NCI-H2029 treated with DMSO at 0.1 percent for 48 hours (cell line): ENCODE measurements at regions not wholly inside any gene's neighbourhood (a gene's known extent, or its start where the extent isn't known, plus 50 kb on each side); places are given as distances from the start of the nearest gene placed in this dataset.

ENCODE experiments used
- DNase-seq: peaks from one replicate; lab custom pipeline; 2025; lab: John Stamatoyannopoulos, UW

DNA sequence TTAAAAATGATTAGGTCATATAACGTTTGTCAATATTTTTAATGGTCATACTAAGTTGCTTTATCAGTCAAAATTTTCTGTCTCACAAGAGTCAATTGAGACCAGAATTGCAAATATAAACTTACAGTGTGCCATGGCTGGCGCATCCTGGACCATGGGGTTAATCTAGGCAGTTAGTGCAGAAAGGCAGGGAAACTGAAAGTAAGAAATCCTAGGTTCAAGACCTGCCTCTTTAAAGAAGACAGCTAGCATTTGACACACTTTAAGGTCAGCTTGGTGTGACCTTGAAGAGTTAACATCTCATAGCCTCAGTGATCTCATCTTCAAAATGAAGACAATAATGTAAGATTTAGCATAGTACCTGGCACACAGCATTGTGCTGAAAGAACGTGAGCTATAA, 210.0 kb upstream of the DAB1 start:
- DNase-seq, result no peak

DNA sequence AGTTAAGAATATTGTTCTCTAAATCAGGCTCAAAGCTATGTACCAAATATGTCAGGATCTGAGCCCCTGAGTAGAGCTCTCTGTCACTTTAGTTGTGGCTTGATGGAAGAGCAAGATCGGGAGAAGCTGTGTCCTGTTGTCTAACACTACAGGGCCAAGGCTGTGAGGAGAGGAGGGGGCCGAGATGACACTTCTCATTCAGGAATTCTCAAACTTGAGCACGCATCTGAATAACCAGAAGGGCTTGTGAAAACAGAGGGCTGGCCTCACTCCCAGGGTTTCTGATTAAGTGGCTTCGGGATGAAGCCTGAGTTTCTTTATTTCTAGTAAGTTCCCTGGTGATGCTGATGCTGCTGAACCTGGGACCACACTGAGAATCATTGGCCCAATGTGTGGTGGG, 209.2 kb upstream of the DAB1 start:
- no peak for DNase-seq

DNA sequence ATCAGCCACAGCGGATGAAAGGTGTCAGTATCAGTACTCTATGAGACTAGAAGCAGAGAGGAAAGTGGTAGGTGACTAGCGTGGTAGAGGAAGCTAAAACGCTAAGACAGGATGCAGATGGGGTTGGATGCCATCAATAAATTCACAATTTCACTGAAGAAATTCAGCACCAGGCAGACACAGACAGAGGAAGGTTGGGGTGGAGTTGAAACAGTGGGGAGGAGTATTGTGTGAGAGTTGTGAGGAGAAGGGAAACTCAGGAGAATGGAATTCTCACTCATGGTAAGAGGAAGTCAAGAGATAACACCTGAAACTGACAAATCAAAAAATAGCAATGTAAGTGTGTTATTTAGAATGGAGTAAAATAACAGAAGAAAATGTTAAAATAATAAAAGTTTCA, 208.5 kb upstream of the DAB1 start:
- DNase-seq, result no peak

DNA sequence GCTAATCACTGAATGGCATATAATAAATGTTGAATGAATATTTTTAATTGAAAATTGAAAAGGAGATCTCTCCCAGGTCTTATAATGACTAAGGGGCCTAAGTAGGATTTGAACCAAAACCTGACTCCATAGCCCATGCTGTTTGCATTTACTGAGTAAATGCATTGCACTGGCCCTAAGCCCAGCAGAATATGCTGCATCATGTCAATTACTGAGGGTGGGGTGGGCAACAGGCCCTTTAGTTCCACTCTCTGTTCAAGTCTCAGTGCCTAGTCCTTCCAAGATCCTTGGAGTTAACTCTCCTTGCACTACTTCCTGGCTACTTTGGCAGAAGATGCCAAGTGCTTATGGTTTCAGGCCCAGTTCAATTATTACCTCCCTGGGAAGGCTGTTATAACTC, 203.8 kb upstream of the DAB1 start:
- DNase-seq, result no peak

DNA sequence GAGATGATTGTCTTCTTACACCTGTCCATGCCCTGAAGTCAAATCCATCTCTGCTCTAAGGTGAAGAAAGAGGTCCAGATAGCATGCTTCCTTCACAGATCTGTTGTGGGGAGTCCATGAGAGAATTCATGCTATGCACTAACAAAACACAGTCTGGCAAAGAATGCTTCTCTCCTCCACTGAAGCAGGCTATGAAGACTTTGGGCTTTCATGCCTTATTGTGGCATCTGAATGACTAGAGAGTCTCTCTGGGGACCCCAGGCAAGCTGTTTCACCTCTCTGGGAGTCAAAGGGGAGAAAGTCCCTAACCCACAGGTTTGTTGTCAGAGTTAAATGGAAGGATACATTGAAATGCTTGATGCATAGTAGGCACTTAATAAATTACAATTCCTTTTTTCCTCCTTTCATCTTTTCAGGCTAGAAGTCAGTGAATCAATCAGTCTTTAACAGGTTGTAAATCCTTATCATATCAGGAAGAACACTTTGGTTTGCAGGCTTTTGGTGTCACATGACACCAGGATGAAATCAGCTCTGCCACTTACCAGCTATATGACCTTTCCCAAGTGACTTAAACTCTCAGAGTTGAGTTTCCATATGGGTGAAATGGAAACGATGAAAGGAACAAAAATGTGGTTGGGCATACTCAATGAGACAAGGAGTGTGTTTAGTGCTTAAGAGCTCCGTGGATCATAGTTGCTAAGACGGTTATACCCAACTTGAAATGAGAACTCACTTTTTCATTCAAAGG, 200.1 kb upstream of the DAB1 start:
- no peak for DNase-seq

DNA sequence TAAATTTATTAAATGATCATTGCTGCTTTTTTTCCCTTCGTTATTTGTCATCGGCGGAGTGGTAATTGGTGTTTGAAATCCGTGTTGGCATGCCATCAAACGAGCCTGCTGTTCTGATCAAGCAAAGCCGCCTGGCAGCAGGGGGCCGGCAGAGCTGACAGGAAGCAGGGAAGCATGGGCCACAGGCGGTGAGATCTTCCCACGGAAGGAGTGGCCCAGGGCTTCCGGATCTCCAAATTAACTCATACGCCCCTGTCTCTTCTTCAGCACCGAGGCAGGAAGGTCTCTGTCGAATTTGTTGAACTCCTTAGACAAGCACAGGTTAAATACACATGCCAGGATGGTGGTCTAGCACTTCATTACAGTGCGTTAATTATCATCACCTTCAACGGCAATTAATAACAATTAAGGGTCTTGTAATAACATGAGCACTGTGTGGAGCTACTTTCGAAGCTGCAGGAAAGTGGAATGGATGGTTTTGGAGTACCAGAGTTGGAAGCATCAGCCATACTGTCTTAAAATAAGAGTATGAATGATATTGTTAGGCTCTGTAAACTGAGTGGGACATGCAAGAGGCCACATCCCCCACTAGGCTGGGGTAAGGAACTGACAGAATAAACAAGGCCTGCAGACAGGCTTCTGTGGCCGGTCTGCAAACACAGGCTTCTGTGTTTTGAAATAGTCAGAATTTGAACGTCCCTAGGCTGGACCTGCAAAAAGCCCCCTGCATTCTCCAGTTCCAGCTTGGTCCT, 199.4 kb upstream of the DAB1 start:
- no peak for DNase-seq

DNA sequence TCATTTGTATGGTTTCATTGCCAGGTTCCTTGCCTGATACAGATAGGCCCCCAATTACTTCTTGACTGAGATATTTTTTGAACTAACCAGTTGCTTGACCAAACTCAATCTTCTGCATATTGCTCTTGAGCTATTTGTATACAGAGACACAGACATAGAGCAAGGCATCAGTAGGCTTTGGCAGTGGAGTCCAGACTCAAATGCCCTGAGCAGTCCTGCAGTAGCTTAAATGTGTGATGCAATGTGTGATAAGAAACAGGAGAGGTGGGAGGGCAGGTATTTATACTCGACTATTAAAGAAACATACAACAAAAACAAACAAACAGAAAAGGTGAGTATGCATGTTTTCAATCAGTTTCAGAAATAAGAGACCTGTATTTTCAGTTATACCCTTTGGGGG, 197.9 kb upstream of the DAB1 start:
- no peak for DNase-seq

DNA sequence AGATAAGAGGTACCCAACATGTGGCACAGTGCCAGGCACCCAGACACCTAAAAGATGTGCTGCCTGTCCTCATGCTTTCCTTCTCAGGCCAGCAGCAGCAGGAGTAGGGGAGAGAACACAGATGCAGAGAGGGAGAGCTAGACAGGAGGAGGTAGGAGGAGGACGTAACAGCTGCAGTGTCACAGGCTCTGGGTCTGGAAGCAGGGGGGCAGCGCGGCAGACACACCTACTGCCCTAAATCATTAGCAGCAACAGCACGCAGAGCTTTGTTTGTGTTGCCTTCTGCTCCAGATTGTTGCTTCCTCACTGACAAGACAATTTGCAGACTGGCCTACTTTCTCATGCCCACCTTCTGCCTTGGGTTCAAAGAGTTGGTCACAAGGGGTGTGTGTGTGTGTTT, 196.7 kb upstream of the DAB1 start:
- DNase-seq, result no peak

DNA sequence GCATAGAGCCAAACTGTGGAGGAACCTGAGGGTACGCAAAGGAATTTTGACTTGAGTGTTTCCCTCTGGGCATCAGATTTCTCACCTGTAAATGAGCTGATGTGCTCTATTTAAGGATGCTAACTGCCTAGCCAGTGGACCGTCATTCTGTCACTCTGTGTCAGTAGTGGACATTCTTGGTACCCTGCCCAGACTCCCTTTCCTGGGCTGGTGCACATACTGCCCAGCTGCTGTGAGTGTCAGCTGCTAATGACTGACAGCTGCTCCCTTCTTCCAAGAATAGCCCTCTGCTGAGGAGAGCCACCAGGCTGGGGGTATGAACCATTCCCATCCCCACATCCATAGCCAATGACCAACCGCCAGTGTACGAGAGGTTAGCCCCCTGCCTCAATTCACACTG, 193.1 kb upstream of the DAB1 start:
- no peak for DNase-seq

DNA sequence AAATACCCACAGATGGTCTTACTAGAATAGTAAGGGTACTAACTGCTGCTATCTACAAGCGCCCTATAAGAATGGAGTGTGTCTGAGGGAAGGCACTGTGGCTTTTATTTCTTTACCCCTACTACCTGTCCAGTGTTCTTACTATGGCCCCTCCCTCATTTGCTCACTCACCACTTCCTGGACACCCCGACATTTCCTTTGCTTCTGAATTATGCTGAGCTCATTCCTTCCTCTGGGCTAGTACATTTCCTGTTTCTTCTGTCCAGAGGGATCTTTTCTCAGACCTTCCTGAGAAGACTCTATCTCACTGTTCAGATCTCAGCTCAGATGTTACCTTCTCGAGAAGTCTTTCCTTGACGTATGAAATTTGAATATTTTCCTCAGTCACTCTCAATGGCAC, 192.1 kb upstream of the DAB1 start:
- no peak for DNase-seq

DNA sequence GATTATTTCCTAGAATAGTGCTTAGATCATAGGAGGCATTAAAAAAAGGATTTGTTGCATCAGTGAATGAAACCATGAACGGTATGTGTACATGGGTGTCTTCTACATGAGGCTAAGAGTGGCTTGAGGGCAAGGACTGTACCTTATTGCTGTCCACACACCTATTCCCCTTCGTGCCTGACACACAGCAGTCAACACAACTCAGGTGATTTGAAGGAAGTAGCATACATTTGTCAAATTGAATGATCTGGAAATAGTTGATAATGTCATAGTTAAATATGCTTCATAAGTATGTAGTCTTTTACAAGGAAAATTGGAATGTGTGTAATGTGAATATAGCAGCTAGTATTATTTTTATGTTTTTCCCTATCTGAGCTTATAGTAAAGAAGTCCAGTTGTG, 189.0 kb upstream of the DAB1 start:
- DNase-seq, result no peak

DNA sequence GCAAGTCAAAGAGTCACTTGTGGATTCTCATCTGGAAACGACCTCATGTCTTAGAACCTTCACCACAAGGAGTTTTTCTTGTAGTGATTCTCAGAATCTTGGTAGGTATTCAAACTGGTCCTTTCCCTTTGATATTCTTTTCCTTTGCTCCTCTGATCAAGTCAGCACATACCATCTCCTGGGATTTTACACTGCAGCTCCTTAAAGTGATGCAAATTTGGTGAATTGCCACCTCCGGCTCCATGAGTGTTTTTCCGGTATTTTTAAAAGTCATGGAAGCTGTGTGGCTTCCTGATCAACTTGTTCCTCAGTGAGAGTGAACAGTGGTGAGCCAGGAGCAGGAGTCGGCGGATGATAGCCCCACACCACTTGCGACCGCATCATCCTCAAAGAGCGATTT, 182.1 kb upstream of the DAB1 start:
- no peak for DNase-seq

DNA sequence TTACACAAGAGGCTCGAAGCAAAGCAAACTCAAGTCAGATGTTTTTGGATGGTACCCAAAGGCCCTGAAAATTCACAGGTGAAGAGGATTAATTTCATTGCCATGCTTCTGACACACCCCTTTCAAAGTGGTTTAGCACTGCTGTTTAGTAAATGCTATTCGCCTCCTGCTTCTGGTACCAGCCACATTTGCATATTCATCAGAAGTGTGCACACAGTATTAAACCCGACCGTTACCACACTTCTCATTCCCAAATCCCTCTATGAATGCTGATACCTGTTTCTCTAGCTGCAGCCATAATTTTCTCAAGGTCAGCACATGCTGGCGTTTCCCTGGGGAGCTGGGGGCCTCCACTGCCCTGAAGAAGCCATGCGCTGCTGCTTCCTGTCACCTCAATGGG, 179.8 kb upstream of the DAB1 start:
- DNase-seq, result no peak

DNA sequence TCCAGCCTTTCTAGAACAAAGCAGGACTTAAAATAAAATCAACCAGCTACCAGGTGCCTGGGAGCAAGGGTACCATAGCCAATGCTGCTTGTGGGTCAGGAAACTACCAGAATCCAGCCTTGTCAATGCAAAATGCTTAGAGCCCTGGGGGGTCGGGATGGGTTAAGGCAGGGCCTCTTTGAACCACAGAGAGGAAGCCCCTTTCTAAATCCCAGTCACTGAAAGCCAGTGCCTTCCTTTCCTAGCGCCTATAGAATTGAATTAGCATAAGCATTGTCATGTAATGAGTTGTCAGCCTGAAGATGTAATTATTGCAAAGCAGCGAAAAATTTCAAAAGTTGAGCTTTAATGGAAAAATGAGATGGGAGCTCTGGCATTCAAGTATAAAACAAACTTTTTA, 176.6 kb upstream of the DAB1 start:
- DNase-seq, result no peak

DNA sequence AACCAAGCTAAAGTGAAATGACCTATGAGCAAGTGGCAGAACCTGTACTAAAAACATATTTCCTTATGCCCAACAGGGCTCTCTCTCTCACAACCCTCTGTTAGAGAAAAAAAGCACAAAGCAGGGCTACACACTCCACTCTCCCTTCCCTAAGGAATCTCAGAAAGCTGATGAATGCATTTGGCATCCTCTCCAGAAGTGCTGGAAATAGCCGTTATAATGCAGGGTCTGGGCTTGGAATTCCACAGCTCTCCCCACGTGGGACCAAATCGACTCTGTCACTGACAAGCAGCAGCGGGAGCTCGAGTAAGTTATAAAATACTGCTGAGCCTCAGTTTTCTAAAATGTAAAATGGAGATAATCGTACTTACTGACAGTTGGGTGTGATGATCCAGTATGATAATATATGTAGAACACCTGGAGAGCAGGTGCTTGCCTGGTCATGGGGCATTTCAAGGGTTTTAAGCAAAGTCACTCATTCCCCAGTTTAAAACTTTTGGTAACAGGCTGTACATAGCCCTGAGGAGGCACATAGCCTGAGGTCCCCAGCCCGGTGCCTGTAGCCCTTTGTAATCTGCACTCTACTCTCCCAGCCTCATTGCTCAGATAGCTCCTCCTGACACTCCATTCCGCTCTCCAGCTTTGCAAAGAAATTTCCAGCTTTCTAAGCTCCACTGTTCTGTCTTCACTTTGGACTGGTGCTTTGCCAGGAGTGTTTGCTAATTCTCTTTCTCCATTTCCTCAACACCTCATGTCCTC, 175.6 kb upstream of the DAB1 start:
- DNase-seq, result no peak

DNA sequence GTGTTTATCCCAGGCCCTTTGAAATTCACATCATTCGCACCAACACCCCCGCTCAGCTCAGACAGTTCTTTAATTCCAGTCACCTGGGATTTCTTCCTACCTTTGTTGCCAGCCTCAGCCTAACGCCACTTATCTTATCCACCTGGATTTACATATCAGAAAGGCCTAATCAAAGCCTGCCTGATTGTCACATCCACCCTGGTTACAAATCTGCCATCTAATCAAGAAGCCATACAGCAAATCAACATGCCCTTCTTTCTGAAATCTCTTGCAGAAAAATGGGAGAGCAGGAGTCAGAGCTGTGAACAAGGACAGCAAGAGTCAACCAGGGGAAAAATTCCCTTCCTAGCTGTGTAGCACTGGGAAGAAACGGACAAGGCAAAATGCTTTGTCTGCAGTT, 173.2 kb upstream of the DAB1 start:
- no peak for DNase-seq

DNA sequence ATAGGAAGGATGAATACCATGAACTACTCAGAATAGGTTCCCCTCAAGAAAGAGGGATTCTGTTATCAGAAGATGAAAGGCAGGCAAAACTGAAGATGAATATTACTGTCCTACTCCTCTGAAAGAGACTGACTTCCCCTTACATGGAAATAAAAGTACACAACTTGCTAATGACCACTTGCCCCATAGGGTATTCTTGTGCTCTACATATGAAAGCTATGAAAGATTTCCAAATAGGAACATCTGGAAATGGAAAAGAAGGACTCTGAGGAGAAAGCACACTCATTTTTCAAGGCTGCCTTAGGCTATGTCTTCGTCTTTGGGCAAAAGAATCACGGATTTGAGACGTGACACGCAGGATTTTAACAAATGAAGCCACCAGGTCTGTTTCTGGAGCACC, 170.1 kb upstream of the DAB1 start:
- DNase-seq, result no peak

DNA sequence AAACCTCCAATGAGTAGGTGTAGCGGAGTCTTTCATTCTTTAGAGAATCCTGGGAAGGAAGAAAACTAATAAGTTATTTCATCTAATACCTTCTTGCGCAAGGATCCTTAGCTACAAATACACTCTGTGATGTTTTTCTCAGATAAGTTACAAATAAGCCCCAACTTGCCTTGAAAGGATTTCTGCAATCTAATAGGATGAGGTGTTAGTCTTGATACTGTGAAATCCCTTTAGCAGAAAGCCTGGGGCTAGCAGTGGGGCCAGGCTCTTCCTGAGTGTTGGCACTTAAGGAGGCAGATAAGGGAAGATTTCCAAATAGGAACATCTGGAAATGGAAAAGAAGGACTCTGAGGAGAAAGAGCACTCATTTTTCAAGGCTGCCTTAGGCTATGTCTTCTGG, 168.0 kb upstream of the DAB1 start:
- DNase-seq, result no peak

DNA sequence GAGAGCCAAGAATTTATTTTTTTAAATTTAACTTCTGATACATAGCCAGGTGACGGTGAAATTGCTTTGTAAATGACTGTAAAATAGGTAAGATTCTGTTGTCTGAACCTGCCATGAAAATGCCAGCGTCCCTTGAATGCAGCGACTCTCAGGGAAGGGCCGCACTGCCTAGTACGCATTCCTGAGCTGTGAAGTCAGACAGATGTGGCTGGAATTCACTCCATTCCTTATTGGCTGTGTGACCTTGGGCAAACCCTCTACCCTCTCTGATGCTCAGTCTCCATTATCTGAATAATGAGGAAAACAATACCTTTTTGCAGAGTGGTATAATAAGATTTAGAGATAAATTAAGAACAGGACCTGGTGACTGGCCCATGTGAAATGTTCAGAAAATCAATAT, 167.1 kb upstream of the DAB1 start:
- DNase-seq, result no peak

DNA sequence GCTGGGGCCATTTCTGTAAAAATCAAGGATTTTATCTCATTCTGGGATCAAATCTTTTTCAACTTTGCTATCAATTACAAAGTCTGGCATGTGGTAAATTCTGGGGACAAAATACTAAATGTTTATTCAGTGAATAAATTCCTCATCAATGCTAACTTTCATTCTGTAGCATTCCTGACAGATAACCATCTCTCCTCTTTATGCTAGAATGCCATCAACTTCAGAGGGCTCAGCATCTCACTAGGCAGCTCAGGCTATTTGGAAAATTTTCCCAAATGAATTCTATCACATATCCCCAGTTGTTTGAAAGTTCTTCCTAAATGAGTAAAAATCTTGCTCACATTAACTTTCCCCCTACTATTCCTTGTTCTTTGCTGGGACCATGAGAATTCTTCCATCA, 163.0 kb upstream of the DAB1 start:
- no peak for DNase-seq

DNA sequence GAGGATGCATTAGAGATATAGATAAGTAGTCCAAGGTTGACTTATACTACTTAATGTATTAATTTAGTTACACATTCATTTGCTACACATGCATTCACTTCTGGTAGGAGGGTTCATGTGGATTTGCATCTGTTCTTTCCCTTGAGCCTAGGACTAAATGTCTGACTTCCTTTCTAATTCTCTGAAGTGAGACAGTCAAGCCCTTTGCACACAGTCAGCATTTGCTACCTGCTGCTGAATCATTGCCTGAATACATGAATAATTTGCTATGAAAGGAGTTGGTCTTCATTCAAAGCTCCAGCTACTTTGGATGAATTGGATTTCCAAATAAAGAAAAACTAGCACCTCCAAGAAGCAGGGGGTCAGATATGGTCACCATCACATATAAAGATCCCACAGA, 154.8 kb upstream of the DAB1 start:
- no peak for DNase-seq

DNA sequence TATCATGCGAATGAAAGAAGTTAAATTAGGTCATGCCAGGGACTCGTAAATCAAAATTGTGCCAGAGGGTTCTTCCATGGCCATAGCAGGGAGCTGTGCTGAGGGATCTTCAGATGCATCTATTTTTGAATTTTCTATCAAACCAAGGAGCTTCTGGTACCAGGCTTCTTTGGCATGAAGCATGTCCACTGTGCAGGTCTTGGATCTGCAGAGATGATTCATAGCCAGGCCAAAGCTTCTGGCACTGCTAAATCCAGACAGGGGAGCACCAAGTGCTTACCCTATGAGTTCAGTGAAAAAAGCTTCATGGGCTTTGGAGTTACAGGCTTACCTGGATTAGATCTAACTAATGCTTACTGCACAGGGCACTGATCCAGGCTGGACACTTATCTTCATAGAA, 154.2 kb upstream of the DAB1 start:
- DNase-seq, result no peak

DNA sequence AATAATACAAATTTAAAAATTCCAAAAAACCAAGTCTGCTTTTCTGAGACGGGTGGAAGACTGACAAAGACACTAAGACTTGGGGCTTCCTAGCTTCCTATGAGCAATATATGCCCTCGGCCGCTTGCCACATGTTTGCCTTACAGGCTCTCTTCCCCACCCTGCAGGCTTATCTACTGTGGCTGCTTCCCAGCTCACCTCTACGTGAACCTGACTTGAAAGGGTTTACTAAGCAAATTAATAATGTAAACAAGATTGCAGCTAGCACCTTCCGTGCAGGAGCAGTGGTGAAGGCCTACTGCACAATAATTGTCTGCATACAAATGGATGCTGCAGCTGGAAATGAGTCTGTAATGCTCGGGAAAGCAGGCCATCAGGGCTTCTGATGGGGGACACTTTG, 152.9 kb upstream of the DAB1 start:
- peak; percentile 11 for DNase-seq
